Pons (tissue), 1 donor: ENCODE measurements at regions not wholly inside any gene's neighbourhood (a gene's known extent, or its start where the extent isn't known, plus 50 kb on each side); places are given as distances from the start of the nearest gene placed in this dataset.

ENCODE experiments used
- DNase-seq: peaks from one replicate; pipeline ENCODE4 v3.0.0-alpha.2; 2016; ENCODE audit warnings: low spot score

GRCh38 chr2:12968399-12968798 is 251.7 kb downstream of the TRIB2 start:
- DNase-seq = no peak

DNA sequence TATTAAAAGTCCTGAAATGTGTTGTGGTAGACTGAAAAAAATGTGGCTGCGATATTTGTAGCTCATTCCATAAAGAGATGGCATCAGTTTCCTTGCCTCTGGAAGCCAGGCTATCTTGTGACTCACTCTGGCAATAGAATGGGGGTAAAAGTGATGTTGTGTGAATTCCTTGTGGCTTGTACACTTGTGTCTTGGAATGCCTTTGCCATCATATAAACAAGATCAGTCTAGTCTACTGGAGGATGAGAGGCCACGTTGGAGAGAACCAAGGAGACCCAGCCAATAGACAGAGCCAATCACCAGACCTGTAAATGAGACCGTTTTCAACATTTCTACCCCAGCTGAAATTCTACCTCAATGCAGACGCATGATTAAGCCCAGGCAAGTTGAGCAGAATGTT is 254.1 kb downstream of the TRIB2 start:
- no peak for DNase-seq

GRCh38 chr2:12971581-12972365 is 255.0 kb downstream of the TRIB2 start:
- DNase-seq = no peak

GRCh38 chr2:12978066-12978835 is 261.5 kb downstream of the TRIB2 start:
- no peak for DNase-seq

GRCh38 chr2:12979066-12979465 is 262.3 kb downstream of the TRIB2 start:
- no peak for DNase-seq

- no peak for DNase-seq
These were observed 264.1 kb downstream of the TRIB2 start for GRCh38 chr2:12980817-12981216.

- DNase-seq = no peak
These were observed 265.4 kb downstream of the TRIB2 start for GRCh38 chr2:12982149-12982584.

- DNase-seq = no peak
These were observed 270.5 kb downstream of the TRIB2 start for GRCh38 chr2:12987246-12987645.

GRCh38 chr2:12988279-12988678 is 271.5 kb downstream of the TRIB2 start:
- DNase-seq = no peak

DNA sequence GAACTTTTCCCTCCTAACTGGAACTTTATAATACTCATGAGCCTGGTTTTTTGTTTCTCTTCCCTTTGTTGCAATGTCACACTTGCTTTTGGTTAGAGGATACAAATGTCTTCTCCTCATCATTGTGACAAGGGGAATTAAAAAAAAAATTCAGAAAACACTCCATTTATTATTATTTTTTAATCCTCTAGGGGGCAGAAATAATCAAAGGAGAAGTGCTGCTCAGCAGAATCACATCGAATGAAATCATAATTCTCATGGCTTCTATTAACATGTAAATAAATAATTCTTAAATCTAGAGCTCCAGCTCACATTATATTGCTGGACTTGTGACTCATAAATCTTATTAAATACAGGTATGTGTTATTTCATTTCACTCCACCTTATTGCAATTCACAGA is 273.8 kb downstream of the TRIB2 start:
- DNase-seq = no peak

DNA sequence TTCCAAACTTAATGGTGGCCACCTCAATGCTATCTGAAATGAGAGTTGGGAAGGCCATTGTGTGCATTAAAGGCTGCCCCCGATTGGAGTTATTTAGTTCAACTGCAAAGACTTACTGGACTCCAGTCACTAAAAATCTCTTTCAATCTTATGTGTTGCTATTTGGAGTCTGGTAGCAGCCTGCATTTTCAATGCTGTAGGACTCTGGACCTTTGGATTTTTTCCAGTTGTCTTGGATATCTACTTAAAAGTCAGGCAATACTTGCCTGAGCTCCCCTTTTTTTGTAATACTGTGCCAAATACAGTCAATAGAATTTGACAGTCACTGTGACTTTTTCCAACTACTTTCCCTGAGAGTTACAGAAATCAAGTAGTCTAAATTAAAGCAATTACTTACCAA is 281.9 kb downstream of the TRIB2 start:
- no peak for DNase-seq

GRCh38 chr2:13000664-13001363 is 284.1 kb downstream of the TRIB2 start:
- no peak for DNase-seq

DNA sequence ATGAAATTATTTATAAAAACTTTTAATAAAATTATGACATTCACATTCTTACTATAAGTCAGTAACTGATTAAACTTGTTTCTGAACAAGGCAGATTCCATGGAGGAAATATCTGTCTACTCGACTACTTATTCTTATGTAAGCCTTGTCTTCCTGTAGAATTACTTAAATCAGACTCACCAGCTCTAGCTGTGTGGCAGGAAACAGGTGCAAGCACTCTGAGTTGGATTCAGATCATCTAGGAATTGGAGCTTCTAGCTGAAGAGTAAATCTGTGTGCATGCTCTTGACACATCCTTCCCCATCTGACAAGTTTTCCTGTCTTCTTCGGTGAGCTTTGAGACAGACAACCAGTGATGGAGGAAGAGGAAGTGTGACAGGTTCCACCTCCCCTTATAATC is 284.7 kb downstream of the TRIB2 start:
- DNase-seq = no peak

GRCh38 chr2:13002536-13003331 is 286.0 kb downstream of the TRIB2 start:
- DNase-seq = no peak

GRCh38 chr2:13003500-13003899 is 286.8 kb downstream of the TRIB2 start:
- DNase-seq = no peak

DNA sequence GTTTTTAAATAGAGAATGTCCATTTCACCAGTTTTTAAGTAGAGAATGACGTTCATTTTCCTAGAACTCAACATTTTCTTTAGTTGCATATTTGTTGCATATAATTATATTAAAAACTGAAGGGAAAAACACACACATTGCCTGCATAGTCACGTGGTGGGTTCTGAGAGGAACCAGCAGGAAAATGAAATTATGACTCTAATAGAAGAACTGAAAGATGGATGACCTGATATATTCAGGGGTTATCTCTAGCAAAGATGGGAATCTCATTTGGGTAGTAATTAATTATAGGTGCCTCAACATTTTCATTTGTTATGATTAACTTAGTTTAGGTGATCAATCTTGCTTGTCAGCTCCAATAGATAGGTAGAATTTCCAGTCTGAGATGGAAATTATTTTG is 288.3 kb downstream of the TRIB2 start:
- DNase-seq = no peak

DNA sequence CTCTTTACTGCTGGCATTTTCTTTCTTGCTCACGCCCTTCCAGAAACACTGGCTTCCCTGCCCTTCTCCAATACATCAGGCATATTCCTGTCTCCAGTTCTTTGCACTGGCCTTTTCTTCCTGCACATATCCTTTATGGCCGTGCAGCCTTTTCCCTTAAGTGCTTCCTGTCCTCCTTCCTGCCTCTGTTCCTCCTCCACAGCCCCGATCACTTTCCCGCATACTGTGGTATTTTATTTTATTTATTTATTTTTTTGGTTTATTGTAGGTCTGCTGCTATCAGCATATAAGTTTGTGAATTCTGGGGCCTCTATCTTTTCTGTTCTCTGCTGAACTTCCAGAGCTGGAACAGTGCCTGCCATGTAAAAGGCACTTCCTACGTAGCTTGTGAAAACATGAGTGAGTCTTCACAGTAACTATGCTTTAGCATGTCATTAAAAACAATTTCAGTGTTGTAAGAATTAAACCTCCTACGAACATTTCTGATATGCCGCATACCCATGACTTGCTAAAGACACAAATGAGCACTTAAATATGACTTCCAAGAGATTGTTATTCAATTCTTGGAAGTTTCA is 289.1 kb downstream of the TRIB2 start:
- DNase-seq = no peak

GRCh38 chr2:13006426-13006825 is 289.7 kb downstream of the TRIB2 start:
- no peak for DNase-seq

DNA sequence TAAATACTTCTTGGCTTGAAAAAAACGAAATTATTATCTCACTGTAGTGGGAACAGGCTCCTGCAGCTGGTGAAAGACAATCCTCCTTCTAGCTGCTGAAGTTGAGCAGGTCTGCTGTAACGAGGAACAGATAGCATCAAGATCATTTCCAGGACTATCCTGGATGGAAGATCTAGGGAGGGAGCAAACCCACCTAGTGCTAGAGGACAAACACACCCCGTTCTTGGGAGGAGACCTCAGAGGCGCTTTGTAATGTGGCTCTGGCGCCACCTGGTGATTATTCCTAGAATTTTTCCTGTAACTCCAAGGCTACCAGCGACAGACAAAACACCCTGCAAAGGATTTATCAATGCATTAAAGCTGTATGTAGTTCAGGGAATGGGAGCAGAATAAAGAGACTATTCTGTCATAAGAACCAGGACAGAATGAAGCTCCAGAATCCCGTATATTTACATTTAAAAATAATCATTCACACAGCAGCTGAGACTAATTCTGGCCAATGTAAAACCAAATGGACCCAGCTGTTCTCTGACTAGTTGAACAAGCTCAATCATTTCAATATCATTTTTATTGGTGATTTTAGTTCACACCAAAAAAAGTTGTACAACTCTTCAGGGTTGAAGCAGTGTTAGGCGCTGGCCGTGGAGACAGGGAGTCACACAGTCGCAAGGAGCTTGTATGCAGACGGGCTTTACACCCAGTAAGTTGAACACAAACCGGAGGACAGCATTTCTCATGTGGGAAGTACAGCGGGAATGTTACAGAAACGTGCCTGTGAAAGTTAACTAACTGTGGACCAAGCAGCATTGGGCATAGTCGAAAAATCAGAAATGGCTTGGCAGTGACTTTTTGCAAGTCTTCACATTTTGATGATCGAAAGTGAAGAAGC is 290.3 kb downstream of the TRIB2 start:
- peak; percentile 83 for DNase-seq

DNA sequence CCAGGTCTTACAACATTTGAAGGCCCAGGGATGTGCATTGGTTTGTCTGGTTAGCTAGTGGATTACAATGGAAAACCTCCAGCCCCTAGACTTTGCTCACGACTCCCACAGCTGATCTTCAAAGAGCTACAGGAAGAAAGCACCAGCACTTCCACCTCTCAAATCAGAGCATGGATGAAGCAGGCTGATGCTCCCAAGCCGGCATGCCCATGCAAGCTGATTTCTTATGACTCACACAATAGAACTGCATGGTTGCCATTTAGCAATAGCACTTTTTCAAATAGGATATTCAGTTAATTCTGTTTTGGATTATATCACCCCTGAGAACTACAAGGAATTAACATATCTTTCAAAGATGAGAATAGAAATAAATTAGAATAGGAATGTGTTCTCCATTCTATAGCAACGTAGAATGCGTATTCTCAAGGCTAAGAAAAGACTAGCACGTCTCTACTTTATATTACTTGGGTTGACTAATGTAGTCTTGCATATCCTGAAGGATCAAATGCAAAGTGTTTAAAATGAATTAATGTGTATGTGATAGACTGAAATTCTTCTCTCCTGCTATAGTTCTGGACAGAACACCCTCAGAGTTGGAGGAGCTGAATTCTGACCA is 292.4 kb downstream of the TRIB2 start:
- no peak for DNase-seq
